GM23338 (cell line): ENCODE measurements at regions not wholly inside any gene's neighbourhood (a gene's known extent, or its start where the extent isn't known, plus 50 kb on each side); places are given as distances from the start of the nearest gene placed in this dataset.

Source experiments
- CREB1 ChIP-seq: fragments of 250-450 bp; sonication (Bioruptor Pico); IDR thresholded peaks from 2 replicates; pipeline ENCODE4 v1.5.0; 2020; ENCODE audit warnings: low read depth, mild to moderate bottlenecking, moderate library complexity
- EZH2 ChIP-seq: fragments of 200-600 bp; sonication (generic); IDR thresholded peaks from one replicate; pipeline ENCODE4 v1.8.0; 2017; ENCODE audit warnings: antibody characterized with exemption, mild to moderate bottlenecking, low read depth; ENCODE audit not compliant: unreplicated experiment
- JUNB ChIP-seq: IDR thresholded peaks from one replicate; pipeline ENCODE4 v1.6.1; 2016; ENCODE audit warnings: antibody characterized with exemption; ENCODE audit not compliant: unreplicated experiment
- POLR2AphosphoS5 ChIP-seq: IDR thresholded peaks from 2 replicates; pipeline ENCODE4 v1.6.1; 2016; ENCODE audit warnings: antibody characterized with exemption, low read depth
- TF ChIP-seq, protein P1 (sequence below), 2 experiments: fragments of 200-600 bp in 1 of 2; sonication (generic) in 1 of 2; conservative IDR thresholded peaks; 2 replicates each; pipeline versions ENCODE4 v1.5.1 to v1.6.1; 2016 to 2017; ENCODE audit warnings: antibody characterized with exemption in 2 of 2, low read depth in 2 of 2, mild to moderate bottlenecking in 2 of 2, moderate library complexity in 1 of 2
- TF ChIP-seq, protein P2 (sequence below): IDR thresholded peaks from one replicate; pipeline ENCODE4 v1.6.1; 2018; ENCODE audit warnings: antibody characterized with exemption; ENCODE audit not compliant: unreplicated experiment

DNA sequence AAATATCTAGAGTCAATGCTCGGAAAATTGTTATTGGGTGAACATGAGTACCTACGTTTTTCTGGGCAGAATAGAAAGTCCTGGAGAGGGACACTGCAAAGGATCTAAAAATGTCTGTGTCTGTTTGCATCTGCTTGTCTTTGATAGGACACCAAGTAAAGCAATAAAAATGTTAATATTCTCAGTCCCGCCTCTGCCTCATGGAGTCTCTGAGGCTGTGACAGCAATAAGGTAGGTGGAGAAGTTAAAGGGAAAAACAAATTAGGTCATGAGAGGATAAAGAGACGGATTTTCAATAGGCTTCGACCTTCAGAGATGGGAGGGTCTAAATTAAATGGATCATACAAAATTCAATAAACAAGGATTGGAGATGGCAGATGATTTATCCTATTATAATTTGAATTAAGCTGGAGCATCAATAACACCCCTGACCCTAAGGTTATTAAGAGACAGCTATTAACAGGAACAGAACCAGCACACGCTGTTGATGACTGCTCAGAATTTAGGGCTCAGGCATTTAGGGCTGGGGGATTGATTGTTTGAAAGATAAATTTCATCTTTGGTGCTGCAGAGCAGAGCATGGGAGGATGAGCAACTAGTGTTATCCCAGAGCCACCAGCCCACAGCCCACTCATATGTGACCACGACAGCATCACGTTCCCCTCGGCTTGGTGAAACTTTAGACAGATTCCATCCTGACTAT lies 620.3 kb upstream of the CDH4 start:
- TF ChIP-seq JUNB (no peak), EZH2 (no peak), POLR2AphosphoS5 (no peak), CREB1 (CRISPR knock-in tag) (no peak)
- TF ChIP-seq, protein P1, sequence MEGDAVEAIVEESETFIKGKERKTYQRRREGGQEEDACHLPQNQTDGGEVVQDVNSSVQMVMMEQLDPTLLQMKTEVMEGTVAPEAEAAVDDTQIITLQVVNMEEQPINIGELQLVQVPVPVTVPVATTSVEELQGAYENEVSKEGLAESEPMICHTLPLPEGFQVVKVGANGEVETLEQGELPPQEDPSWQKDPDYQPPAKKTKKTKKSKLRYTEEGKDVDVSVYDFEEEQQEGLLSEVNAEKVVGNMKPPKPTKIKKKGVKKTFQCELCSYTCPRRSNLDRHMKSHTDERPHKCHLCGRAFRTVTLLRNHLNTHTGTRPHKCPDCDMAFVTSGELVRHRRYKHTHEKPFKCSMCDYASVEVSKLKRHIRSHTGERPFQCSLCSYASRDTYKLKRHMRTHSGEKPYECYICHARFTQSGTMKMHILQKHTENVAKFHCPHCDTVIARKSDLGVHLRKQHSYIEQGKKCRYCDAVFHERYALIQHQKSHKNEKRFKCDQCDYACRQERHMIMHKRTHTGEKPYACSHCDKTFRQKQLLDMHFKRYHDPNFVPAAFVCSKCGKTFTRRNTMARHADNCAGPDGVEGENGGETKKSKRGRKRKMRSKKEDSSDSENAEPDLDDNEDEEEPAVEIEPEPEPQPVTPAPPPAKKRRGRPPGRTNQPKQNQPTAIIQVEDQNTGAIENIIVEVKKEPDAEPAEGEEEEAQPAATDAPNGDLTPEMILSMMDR (conservative IDR thresholded peaks at IDR 0.05; ENCODE audit: low read depth in 2 of 2): no peak
- TF ChIP-seq, protein P2, sequence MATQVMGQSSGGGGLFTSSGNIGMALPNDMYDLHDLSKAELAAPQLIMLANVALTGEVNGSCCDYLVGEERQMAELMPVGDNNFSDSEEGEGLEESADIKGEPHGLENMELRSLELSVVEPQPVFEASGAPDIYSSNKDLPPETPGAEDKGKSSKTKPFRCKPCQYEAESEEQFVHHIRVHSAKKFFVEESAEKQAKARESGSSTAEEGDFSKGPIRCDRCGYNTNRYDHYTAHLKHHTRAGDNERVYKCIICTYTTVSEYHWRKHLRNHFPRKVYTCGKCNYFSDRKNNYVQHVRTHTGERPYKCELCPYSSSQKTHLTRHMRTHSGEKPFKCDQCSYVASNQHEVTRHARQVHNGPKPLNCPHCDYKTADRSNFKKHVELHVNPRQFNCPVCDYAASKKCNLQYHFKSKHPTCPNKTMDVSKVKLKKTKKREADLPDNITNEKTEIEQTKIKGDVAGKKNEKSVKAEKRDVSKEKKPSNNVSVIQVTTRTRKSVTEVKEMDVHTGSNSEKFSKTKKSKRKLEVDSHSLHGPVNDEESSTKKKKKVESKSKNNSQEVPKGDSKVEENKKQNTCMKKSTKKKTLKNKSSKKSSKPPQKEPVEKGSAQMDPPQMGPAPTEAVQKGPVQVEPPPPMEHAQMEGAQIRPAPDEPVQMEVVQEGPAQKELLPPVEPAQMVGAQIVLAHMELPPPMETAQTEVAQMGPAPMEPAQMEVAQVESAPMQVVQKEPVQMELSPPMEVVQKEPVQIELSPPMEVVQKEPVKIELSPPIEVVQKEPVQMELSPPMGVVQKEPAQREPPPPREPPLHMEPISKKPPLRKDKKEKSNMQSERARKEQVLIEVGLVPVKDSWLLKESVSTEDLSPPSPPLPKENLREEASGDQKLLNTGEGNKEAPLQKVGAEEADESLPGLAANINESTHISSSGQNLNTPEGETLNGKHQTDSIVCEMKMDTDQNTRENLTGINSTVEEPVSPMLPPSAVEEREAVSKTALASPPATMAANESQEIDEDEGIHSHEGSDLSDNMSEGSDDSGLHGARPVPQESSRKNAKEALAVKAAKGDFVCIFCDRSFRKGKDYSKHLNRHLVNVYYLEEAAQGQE: no peak
